IMR-90 (cell line): ENCODE measurements at regions not wholly inside any gene's neighbourhood (a gene's known extent, or its start where the extent isn't known, plus 50 kb on each side); places are given as distances from the start of the nearest gene placed in this dataset.

ENCODE experiments used
- BHLHE40 ChIP-seq: fragments of 150-350 bp; IDR thresholded peaks from 2 replicates; pipeline ENCODE4 v1.6.1; 2016; ENCODE audit warnings: mild to moderate bottlenecking, low read depth, low read length
- CEBPB ChIP-seq: IDR thresholded peaks from 2 replicates; pipeline ENCODE4 v1.6.1; 2012; ENCODE audit warnings: low read depth, low read length, improper control_type of control experiment
- CHD1 ChIP-seq: IDR thresholded peaks from 2 replicates; pipeline ENCODE4 v1.6.1; 2012; ENCODE audit warnings: low read depth, low read length, improper control_type of control experiment
- CTCF ChIP-seq: conservative IDR thresholded peaks from 2 replicates; pipeline ENCODE4 v1.5.1; 2012; ENCODE audit warnings: mild to moderate bottlenecking, low read depth, low read length, improper control_type of control experiment
- ELK1 ChIP-seq: fragments of 150-350 bp; IDR thresholded peaks from 2 replicates; pipeline ENCODE4 v1.6.1; 2016; ENCODE audit warnings: low read depth, mild to moderate bottlenecking, low read length, moderate library complexity, borderline replicate concordance
- FOS ChIP-seq: fragments of 150-350 bp; IDR thresholded peaks from 2 replicates; pipeline ENCODE4 v1.6.1; 2016; ENCODE audit warnings: low read depth, low read length
- MAZ ChIP-seq: IDR thresholded peaks from 2 replicates; pipeline ENCODE4 v1.6.1; 2012; ENCODE audit warnings: low read depth, mild to moderate bottlenecking, low read length, improper control_type of control experiment, moderate library complexity, borderline replicate concordance
- MXI1 ChIP-seq: IDR thresholded peaks from 2 replicates; pipeline ENCODE4 v1.6.1; 2012; ENCODE audit warnings: low read depth, mild to moderate bottlenecking, low read length, moderate library complexity, borderline replicate concordance
- POLR2A ChIP-seq: IDR thresholded peaks from 2 replicates; pipeline ENCODE4 v1.6.1; 2012; ENCODE audit warnings: mild to moderate bottlenecking, low read depth, low read length
- RAD21 ChIP-seq: IDR thresholded peaks from 2 replicates; pipeline ENCODE4 v1.6.1; 2012; ENCODE audit warnings: low read length, improper control_type of control experiment
- RCOR1 ChIP-seq: IDR thresholded peaks from 2 replicates; pipeline ENCODE4 v1.6.1; 2012; ENCODE audit warnings: mild to moderate bottlenecking, low read length, improper control_type of control experiment; ENCODE audit not compliant: insufficient replicate concordance
- SMC3 ChIP-seq: fragments of 150-350 bp; IDR thresholded peaks from 2 replicates; pipeline ENCODE4 v1.6.1; 2016; ENCODE audit warnings: low read depth, mild to moderate bottlenecking, antibody characterized with exemption, low read length, moderate library complexity
- USF2 ChIP-seq: fragments of 150-350 bp; IDR thresholded peaks from 2 replicates; pipeline ENCODE4 v1.6.1; 2017; ENCODE audit warnings: mild to moderate bottlenecking, antibody characterized with exemption, low read length, low read depth

GRCh38 chr1:96076589-96076988 lies 645.0 kb upstream of the PTBP2 start:
- TF ChIP-seq RAD21 (no peak), POLR2A (no peak), CTCF (no peak), RCOR1 (no peak), MAZ (no peak), CEBPB (no peak), BHLHE40 (no peak), MXI1 (no peak), ELK1 (no peak), SMC3 (no peak), CHD1 (no peak), FOS (no peak), USF2 (no peak)
